ACC112 (cell line): ENCODE measurements at regions not wholly inside any gene's neighbourhood (a gene's known extent, or its start where the extent isn't known, plus 50 kb on each side); places are given as distances from the start of the nearest gene placed in this dataset.
"Not testable (repeated sequence)": the region's sequence is repeated elsewhere in the genome, so short reads cannot be mapped to it uniquely, and the experiment has no call there.

ENCODE experiments used
- H2AFZ ChIP-seq: fragments of 200-600 bp; sonication (generic); one replicate; pipeline ENCODE4 v1.6.0; 2017; ENCODE audit warnings: antibody characterized with exemption, low read length; ENCODE audit not compliant: unreplicated experiment
- H3K27ac ChIP-seq: fragments of 200-600 bp; sonication (generic); 2 replicates; pipeline ENCODE4 v1.5.1; 2014; ENCODE audit warnings: low read depth, mild to moderate bottlenecking, antibody characterized with exemption, low read length, moderate library complexity
- H3K27me3 ChIP-seq: fragments of 200-600 bp; sonication (generic); 2 replicates; pipeline ENCODE4 v1.6.1; 2014; ENCODE audit warnings: mild to moderate bottlenecking, antibody characterized with exemption, low read length, moderate library complexity, mixed read lengths; ENCODE audit not compliant: insufficient read depth
- H3K36me3 ChIP-seq: fragments of 200-600 bp; sonication (generic); 2 replicates; pipeline ENCODE4 v1.6.1; 2016; ENCODE audit warnings: mild to moderate bottlenecking, antibody characterized with exemption, low read length, moderate library complexity, mixed read lengths; ENCODE audit not compliant: insufficient read depth
- H3K4me1 ChIP-seq: fragments of 200-600 bp; sonication (generic); one replicate; pipeline ENCODE4 v1.6.1; 2016; ENCODE audit warnings: low read length, mixed read lengths; ENCODE audit not compliant: insufficient read depth, unreplicated experiment, control insufficient read depth
- H3K4me3 ChIP-seq: fragments of 200-600 bp; sonication (generic); 2 replicates; pipeline ENCODE4 v1.5.1; 2014; ENCODE audit warnings: mild to moderate bottlenecking, low read depth, low read length
- H3K79me2 ChIP-seq: fragments of 200-600 bp; sonication (generic); one replicate; pipeline ENCODE4 v1.6.0; 2016; ENCODE audit warnings: low read length; ENCODE audit not compliant: control insufficient read depth, unreplicated experiment, insufficient read depth

- Histone ChIP-seq H3K27ac (no peak overlapping the region), H3K4me1 (peaks cover 17% of the 10 kb centered on the region), H3K36me3 (no peaks in the 10 kb centered on the region), H3K79me2 (no peaks in the 10 kb centered on the region), H3K27me3 (no peaks in the 10 kb centered on the region), H2AFZ (no peak overlapping the region), H3K4me3 (no peak overlapping the region)
These were observed 366.5 kb downstream of the ZNF674 start for GRCh38 chrX:46178763-46179162.

GRCh38 chrX:46173159-46173558 is 372.1 kb downstream of the ZNF674 start:
- H3K4me1 ChIP-seq, result no peaks in the 10 kb centered on the region
- no peaks in the 10 kb centered on the region for H3K79me2 ChIP-seq
- H3K4me3 ChIP-seq, result no peak overlapping the region
- H3K27me3 ChIP-seq, result no peaks in the 10 kb centered on the region
- no peak overlapping the region for H2AFZ ChIP-seq
- H3K27ac ChIP-seq, result no peak overlapping the region
- no peaks in the 10 kb centered on the region for H3K36me3 ChIP-seq

- not testable (repeated sequence) for H3K79me2 ChIP-seq, H3K4me3 ChIP-seq, H3K27ac ChIP-seq, H3K27me3 ChIP-seq, H3K36me3 ChIP-seq, H3K4me1 ChIP-seq, H2AFZ ChIP-seq
These were observed 373.8 kb downstream of the ZNF674 start for GRCh38 chrX:46171457-46171856.

- Histone ChIP-seq H3K4me1 (peaks cover 11% of the 10 kb centered on the region), H3K36me3 (no peaks in the 10 kb centered on the region), H3K79me2 (no peaks in the 10 kb centered on the region), H3K27me3 (no peaks in the 10 kb centered on the region), H3K27ac (no peak overlapping the region), H2AFZ (no peak overlapping the region), H3K4me3 (no peak overlapping the region)
These were observed 375.4 kb downstream of the ZNF674 start for GRCh38 chrX:46169808-46170207.

- Histone ChIP-seq H3K79me2 (no peaks in the 10 kb centered on the region), H3K27me3 (no peaks in the 10 kb centered on the region), H3K4me1 (peaks cover 14% of the 10 kb centered on the region), H3K4me3 (no peak overlapping the region), H3K27ac (no peak overlapping the region), H2AFZ (no peak overlapping the region), H3K36me3 (no peaks in the 10 kb centered on the region)
These were observed 377.0 kb downstream of the ZNF674 start for GRCh38 chrX:46168254-46168653.

GRCh38 chrX:46165866-46166265 is 379.4 kb downstream of the ZNF674 start:
- no peaks in the 10 kb centered on the region for H3K79me2 ChIP-seq
- no peaks in the 10 kb centered on the region for H3K36me3 ChIP-seq
- H3K4me1 ChIP-seq, result peaks cover 14% of the 10 kb centered on the region
- H3K4me3 ChIP-seq, result no peak overlapping the region
- no peaks in the 10 kb centered on the region for H3K27me3 ChIP-seq
- H3K27ac ChIP-seq, result peak overlapping the region; percentile 43
- H2AFZ ChIP-seq, result peak overlapping the region; percentile 50

GRCh38 chrX:46165411-46165810 is 379.8 kb downstream of the ZNF674 start:
- Histone ChIP-seq H3K27me3 (no peaks in the 10 kb centered on the region), H3K27ac (peak overlapping the region; percentile 43), H3K4me1 (peaks cover 14% of the 10 kb centered on the region), H2AFZ (peak overlapping the region; percentile 50), H3K36me3 (no peaks in the 10 kb centered on the region), H3K79me2 (no peaks in the 10 kb centered on the region), H3K4me3 (no peak overlapping the region)

- Histone ChIP-seq H3K27ac (no peak overlapping the region), H3K36me3 (no peaks in the 10 kb centered on the region)
These were observed 392.5 kb downstream of the ZNF674 start for GRCh38 chrX:46152756-46153155.

GRCh38 chrX:46151332-46151731 is 393.9 kb downstream of the ZNF674 start:
- H3K79me2 ChIP-seq, H2AFZ ChIP-seq, H3K4me3 ChIP-seq, H3K36me3 ChIP-seq, H3K27ac ChIP-seq, H3K4me1 ChIP-seq, H3K27me3 ChIP-seq: not testable (repeated sequence)

More at GRCh38 chrX:46152756-46153155, 392.5 kb downstream of the ZNF674 start:
- Histone ChIP-seq H3K4me1 (no peaks in the 10 kb centered on the region), H2AFZ (no peak overlapping the region), H3K79me2 (no peaks in the 10 kb centered on the region), H3K4me3 (no peak overlapping the region), H3K27me3 (no peaks in the 10 kb centered on the region)

GRCh38 chrX:46144566-46144965 is 400.7 kb downstream of the ZNF674 start:
- no peak overlapping the region for H2AFZ ChIP-seq
- H3K4me1 ChIP-seq, result no peaks in the 10 kb centered on the region
- no peaks in the 10 kb centered on the region for H3K36me3 ChIP-seq
- H3K27ac ChIP-seq, result no peak overlapping the region
- no peak overlapping the region for H3K4me3 ChIP-seq
- no peaks in the 10 kb centered on the region for H3K27me3 ChIP-seq
- no peaks in the 10 kb centered on the region for H3K79me2 ChIP-seq

GRCh38 chrX:46140272-46140671 is 404.9 kb downstream of the ZNF674 start:
- no peaks in the 10 kb centered on the region for H3K4me1 ChIP-seq
- H2AFZ ChIP-seq, result no peak overlapping the region
- no peak overlapping the region for H3K4me3 ChIP-seq
- no peak overlapping the region for H3K27ac ChIP-seq
- H3K27me3 ChIP-seq, result no peaks in the 10 kb centered on the region
- H3K79me2 ChIP-seq, result no peaks in the 10 kb centered on the region
- H3K36me3 ChIP-seq, result no peaks in the 10 kb centered on the region
